NCI-H524 treated with DMSO at 0.1 percent for 48 hours (cell line): ENCODE measurements at regions not wholly inside any gene's neighbourhood (a gene's known extent, or its start where the extent isn't known, plus 50 kb on each side); places are given as distances from the start of the nearest gene placed in this dataset.
"Not testable (repeated sequence)": the region's sequence is repeated elsewhere in the genome, so short reads cannot be mapped to it uniquely, and the experiment has no call there.

Source experiments
- DNase-seq: peaks from one replicate; lab custom pipeline; 2025; lab: John Stamatoyannopoulos, UW

GRCh38 chr10:27344568-27345454 is 104.2 kb upstream of the ACBD5 start:
- no peak for DNase-seq

- no peak for DNase-seq
These were observed 100.4 kb upstream of the ACBD5 start for GRCh38 chr10:27341001-27341400.

- DNase-seq: not testable (repeated sequence)
These were observed 94.6 kb upstream of the ACBD5 start for GRCh38 chr10:27335246-27335645.

- no peak for DNase-seq
These were observed 89.5 kb upstream of the ACBD5 start for GRCh38 chr10:27330074-27330473.

GRCh38 chr10:27328946-27329345 is 88.3 kb upstream of the ACBD5 start:
- DNase-seq: no peak

- DNase-seq: not testable (repeated sequence)
These were observed 86.2 kb upstream of the ACBD5 start for GRCh38 chr10:27326748-27327147.

GRCh38 chr10:27319752-27320431 is 79.3 kb upstream of the ACBD5 start:
- DNase-seq: no peak

GRCh38 chr10:27319139-27319538 is 78.5 kb upstream of the ACBD5 start:
- DNase-seq: not testable (repeated sequence)

- not testable (repeated sequence) for DNase-seq
These were observed 74.5 kb upstream of the ACBD5 start for GRCh38 chr10:27315082-27315481.

GRCh38 chr10:27313586-27313985 is 73.0 kb upstream of the ACBD5 start:
- not testable (repeated sequence) for DNase-seq

GRCh38 chr10:27312854-27313253 is 72.3 kb upstream of the ACBD5 start:
- no peak for DNase-seq

GRCh38 chr10:27311809-27312208 is 71.2 kb upstream of the ACBD5 start:
- not testable (repeated sequence) for DNase-seq

- DNase-seq: not testable (repeated sequence)
These were observed 57.9 kb upstream of the ACBD5 start for GRCh38 chr10:27298522-27298850.

- no peak for DNase-seq
These were observed 57.4 kb upstream of the ACBD5 start for GRCh38 chr10:27297844-27298521.

GRCh38 chr10:27296285-27296684 is 55.7 kb upstream of the ACBD5 start:
- not testable (repeated sequence) for DNase-seq

GRCh38 chr10:27291253-27291895 is 50.8 kb upstream of the ACBD5 start:
- DNase-seq: not testable (repeated sequence)
